HG03139 (cell line): ENCODE measurements at regions not wholly inside any gene's neighbourhood (a gene's known extent, or its start where the extent isn't known, plus 50 kb on each side); places are given as distances from the start of the nearest gene placed in this dataset.
A peak's percentile ranks its signal among the peaks of the same experiment; 100 is the strongest.
"Not testable (repeated sequence)": the region's sequence is repeated elsewhere in the genome, so short reads cannot be mapped to it uniquely, and the experiment has no call there.

Experiments used
- ATAC-seq: cut with Tn5 transposase; IDR thresholded peaks from one replicate; pipeline ENCODE4 v1.9.1; 2021; ENCODE audit not compliant: unreplicated experiment

GRCh38 chr7:65722361-65722792 lies 150.5 kb upstream of the VKORC1L1 start:
- ATAC-seq: no peak

- ATAC-seq: not testable (repeated sequence)
Observed at GRCh38 chr7:65727182-65727581, 145.7 kb upstream of the VKORC1L1 start.

- ATAC-seq: no peak
Observed at GRCh38 chr7:65731129-65731528, 141.7 kb upstream of the VKORC1L1 start.

GRCh38 chr7:65731562-65732035 lies 141.3 kb upstream of the VKORC1L1 start:
- ATAC-seq: no peak

GRCh38 chr7:65744406-65744805 lies 128.5 kb upstream of the VKORC1L1 start:
- no peak for ATAC-seq

- ATAC-seq: no peak
Observed at GRCh38 chr7:65746398-65746669, 126.5 kb upstream of the VKORC1L1 start.

- no peak for ATAC-seq
Observed at GRCh38 chr7:65749039-65749438, 123.8 kb upstream of the VKORC1L1 start.

- ATAC-seq: no peak
Observed at GRCh38 chr7:65749518-65749917, 123.4 kb upstream of the VKORC1L1 start.

- ATAC-seq: peak; percentile 99
Observed at GRCh38 chr7:65750511-65751344, 122.1 kb upstream of the VKORC1L1 start.

GRCh38 chr7:65754070-65754469 lies 118.8 kb upstream of the VKORC1L1 start:
- not testable (repeated sequence) for ATAC-seq

- not testable (repeated sequence) for ATAC-seq
Observed at GRCh38 chr7:65758991-65759390, 113.9 kb upstream of the VKORC1L1 start.

- not testable (repeated sequence) for ATAC-seq
Observed at GRCh38 chr7:65762712-65763111, 110.2 kb upstream of the VKORC1L1 start.

GRCh38 chr7:65763114-65763513 lies 109.8 kb upstream of the VKORC1L1 start:
- ATAC-seq: not testable (repeated sequence)

- peak; percentile 97 for ATAC-seq
Observed at GRCh38 chr7:65770473-65771225, 102.2 kb upstream of the VKORC1L1 start.

- not testable (repeated sequence) for ATAC-seq
Observed at GRCh38 chr7:65771226-65771569, 101.7 kb upstream of the VKORC1L1 start.

- ATAC-seq: not testable (repeated sequence)
Observed at GRCh38 chr7:65776677-65777076, 96.2 kb upstream of the VKORC1L1 start.

- ATAC-seq: not testable (repeated sequence)
Observed at GRCh38 chr7:65789943-65790342, 82.9 kb upstream of the VKORC1L1 start.

GRCh38 chr7:65791788-65792187 lies 81.1 kb upstream of the VKORC1L1 start:
- not testable (repeated sequence) for ATAC-seq

- not testable (repeated sequence) for ATAC-seq
Observed at GRCh38 chr7:65792726-65793125, 80.1 kb upstream of the VKORC1L1 start.

- ATAC-seq: not testable (repeated sequence)
Observed at GRCh38 chr7:65794671-65795391, 78.0 kb upstream of the VKORC1L1 start.

- not testable (repeated sequence) for ATAC-seq
Observed at GRCh38 chr7:65795392-65795716, 77.5 kb upstream of the VKORC1L1 start.

- ATAC-seq: no peak
Observed at GRCh38 chr7:65796205-65796604, 76.7 kb upstream of the VKORC1L1 start.
